ENCODE measurements at regions not wholly inside any gene's neighbourhood (a gene's known extent, or its start where the extent isn't known, plus 50 kb on each side); places are given as distances from the start of the nearest gene placed in this dataset.

DNA sequence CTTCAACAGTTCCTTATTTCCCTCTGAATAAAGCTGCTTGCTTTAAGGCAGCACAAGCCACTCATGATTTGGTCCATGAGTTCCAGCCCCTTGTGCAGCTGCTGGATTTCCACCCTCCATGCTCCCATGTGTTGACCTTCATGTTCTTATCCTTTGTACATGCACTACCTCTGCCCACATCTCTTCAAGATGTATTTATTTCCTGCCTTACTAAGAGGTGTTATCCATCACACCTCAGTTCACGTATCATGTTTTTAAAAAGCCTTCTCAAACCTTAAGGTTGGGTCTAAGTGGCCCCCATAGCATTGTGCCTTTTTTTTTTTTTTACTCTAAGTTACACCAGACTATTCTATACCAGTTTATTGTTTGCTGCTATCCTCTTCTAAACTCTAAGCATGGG, 107.7 kb downstream of the SIPA1L2 start:
- no peaks in the 10 kb centered on the region for H3K9me2 ChIP-seq (ENCODE audit: insufficient read depth, low read length)
- H3K27ac ChIP-seq (ENCODE audit: low read length): no peak overlapping the region
- peaks cover 15% of the 10 kb centered on the region for H3K79me2 ChIP-seq (replicated peaks; ENCODE audit: insufficient read depth, low read length)
- TF ChIP-seq EP300 (conservative IDR thresholded peaks at IDR 0.05; ENCODE audit: poor library complexity, severe bottlenecking) (no peak), SMC3 (conservative IDR thresholded peaks at IDR 0.05; ENCODE audit: poor library complexity) (no peak)
- no peaks in the 10 kb centered on the region for H3K36me3 ChIP-seq (ENCODE audit: insufficient read depth, low read length)
- H4K20me1 ChIP-seq (ENCODE audit: insufficient read depth): no peaks in the 10 kb centered on the region
- H3K4me3 ChIP-seq (ENCODE audit: low read length): no peak overlapping the region
- no peak overlapping the region for H2AFZ ChIP-seq (ENCODE audit: low read depth, low read length)
- no peaks in the 10 kb centered on the region for H3K9me3 ChIP-seq (ENCODE audit: low read length)
- H3K27me3 ChIP-seq (ENCODE audit: insufficient read depth, low read depth, low read length): no peaks in the 10 kb centered on the region
- H3K4me2 ChIP-seq (ENCODE audit: low read length): no peak overlapping the region
- no peaks in the 10 kb centered on the region for H3F3A ChIP-seq (ENCODE audit: insufficient read depth, low read length, poor library complexity, severe bottlenecking)
- H3K9ac ChIP-seq (ENCODE audit: low read length): no peak overlapping the region

GRCh38 chr1:232521660-232522059, 108.3 kb downstream of the SIPA1L2 start:
- Histone ChIP-seq H3F3A (ENCODE audit: insufficient read depth, low read length, poor library complexity, severe bottlenecking) (no peaks in the 10 kb centered on the region), H3K9me2 (ENCODE audit: insufficient read depth, low read length) (no peaks in the 10 kb centered on the region), H2AFZ (ENCODE audit: low read depth, low read length) (no peak overlapping the region), H4K20me1 (ENCODE audit: insufficient read depth) (no peaks in the 10 kb centered on the region), H3K27me3 (ENCODE audit: insufficient read depth, low read depth, low read length) (no peaks in the 10 kb centered on the region), H3K36me3 (ENCODE audit: insufficient read depth, low read length) (no peaks in the 10 kb centered on the region), H3K27ac (ENCODE audit: low read length) (no peak overlapping the region), H3K9ac (ENCODE audit: low read length) (no peak overlapping the region), H3K4me2 (ENCODE audit: low read length) (no peak overlapping the region), H3K79me2 (replicated peaks; ENCODE audit: insufficient read depth, low read length) (peaks cover 15% of the 10 kb centered on the region), H3K4me3 (ENCODE audit: low read length) (no peak overlapping the region), H3K9me3 (ENCODE audit: low read length) (no peaks in the 10 kb centered on the region)
- TF ChIP-seq CTCF (IDR thresholded peaks at IDR 0.05; ENCODE audit: poor library complexity, severe bottlenecking) (no peak), POLR2AphosphoS5 (IDR thresholded peaks at IDR 0.05) (no peak), EP300 (conservative IDR thresholded peaks at IDR 0.05; ENCODE audit: poor library complexity, severe bottlenecking) (no peak), RAD21 (conservative IDR thresholded peaks at IDR 0.05) (no peak), MXI1 (conservative IDR thresholded peaks at IDR 0.05; ENCODE audit: poor library complexity, severe bottlenecking) (no peak), EZH2 (IDR thresholded peaks at IDR 0.05; ENCODE audit: borderline replicate concordance, insufficient read depth, low read length, poor library complexity, severe bottlenecking) (no peak), TAF1 (IDR thresholded peaks at IDR 0.05; ENCODE audit: low read depth) (no peak), REST (IDR thresholded peaks at IDR 0.05; ENCODE audit: borderline replicate concordance) (no peak), SMC3 (conservative IDR thresholded peaks at IDR 0.05; ENCODE audit: poor library complexity) (no peak)

DNA sequence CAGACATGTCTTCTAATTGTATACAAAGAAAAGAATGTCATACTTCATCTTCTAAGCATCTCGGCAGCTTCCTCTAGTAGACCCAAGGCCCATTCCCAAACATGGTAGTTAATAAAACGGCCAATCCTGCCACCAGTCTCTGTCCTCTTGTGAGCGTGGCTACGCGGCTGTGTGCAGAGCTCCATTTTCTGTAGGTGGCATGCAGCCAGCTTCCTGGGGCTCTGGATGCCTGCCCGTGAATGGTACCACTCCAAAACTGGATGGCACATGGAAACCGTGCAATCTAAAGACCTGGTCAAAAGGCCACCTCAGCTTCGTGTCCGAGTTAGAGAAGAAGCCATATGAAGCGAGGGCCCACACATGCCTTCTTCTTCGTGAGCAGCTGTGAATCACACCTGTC, 110.7 kb downstream of the SIPA1L2 start:
- H3K36me3 ChIP-seq (ENCODE audit: insufficient read depth, low read length): no peaks in the 10 kb centered on the region
- no peaks in the 10 kb centered on the region for H3F3A ChIP-seq (ENCODE audit: insufficient read depth, low read length, poor library complexity, severe bottlenecking)
- no peaks in the 10 kb centered on the region for H3K27me3 ChIP-seq (ENCODE audit: insufficient read depth, low read depth, low read length)
- no peaks in the 10 kb centered on the region for H4K20me1 ChIP-seq (ENCODE audit: insufficient read depth)
- TF ChIP-seq CTCF (IDR thresholded peaks at IDR 0.05; ENCODE audit: poor library complexity, severe bottlenecking) (no peak), EP300 (conservative IDR thresholded peaks at IDR 0.05; ENCODE audit: poor library complexity, severe bottlenecking) (no peak)
- peaks cover 9% of the 10 kb centered on the region for H3K79me2 ChIP-seq (replicated peaks; ENCODE audit: insufficient read depth, low read length)
- no peak overlapping the region for H3K4me3 ChIP-seq (ENCODE audit: low read length)
- no peaks in the 10 kb centered on the region for H3K9me3 ChIP-seq (ENCODE audit: low read length)
- no peak overlapping the region for H2AFZ ChIP-seq (ENCODE audit: low read depth, low read length)
- H3K4me2 ChIP-seq (ENCODE audit: low read length): no peak overlapping the region
- H3K27ac ChIP-seq (ENCODE audit: low read length): no peak overlapping the region
- H3K9me2 ChIP-seq (ENCODE audit: insufficient read depth, low read length): no peaks in the 10 kb centered on the region
- no peak overlapping the region for H3K9ac ChIP-seq (ENCODE audit: low read length)
